Smooth muscle cell (in vitro differentiated cells): ENCODE measurements at regions not wholly inside any gene's neighbourhood (a gene's known extent, or its start where the extent isn't known, plus 50 kb on each side); places are given as distances from the start of the nearest gene placed in this dataset.

Experiments used
- DNase-seq: peaks from one replicate; lab custom pipeline; 2025; ENCODE audit not compliant: unreplicated experiment; lab: John Stamatoyannopoulos, UW
- H2AFZ ChIP-seq: fragments of 200-600 bp; sonication (generic); 2 replicates; pipeline ENCODE4 v1.6.0; 2016; ENCODE audit warnings: antibody characterized with exemption, low read depth, mild to moderate bottlenecking
- H3F3A ChIP-seq: fragments of 200-600 bp; sonication (generic); 2 replicates; pipeline ENCODE4 v1.6.0; 2017; ENCODE audit warnings: antibody characterized with exemption, low read depth
- H3K27ac ChIP-seq: fragments of 200-600 bp; sonication (generic); 2 replicates; pipeline ENCODE4 v1.5.1; 2016; ENCODE audit warnings: low read depth, mild to moderate bottlenecking
- H3K27me3 ChIP-seq: fragments of 200-600 bp; sonication (generic); 2 replicates; pipeline ENCODE4 v1.6.1; 2016; ENCODE audit warnings: low read depth, mild to moderate bottlenecking
- H3K36me3 ChIP-seq: fragments of 200-600 bp; sonication (generic); 2 replicates; pipeline ENCODE4 v1.5.1; 2016; ENCODE audit warnings: low read depth
- H3K4me1 ChIP-seq: fragments of 200-600 bp; sonication (generic); 2 replicates; pipeline ENCODE4 v1.5.1; 2016; ENCODE audit warnings: low read depth
- H3K4me2 ChIP-seq: fragments of 200-600 bp; sonication (generic); 2 replicates; pipeline ENCODE4 v1.6.0; 2016; ENCODE audit warnings: mild to moderate bottlenecking
- H3K4me3 ChIP-seq: fragments of 200-600 bp; sonication (generic); 2 replicates; pipeline ENCODE4 v1.5.1; 2016; ENCODE audit warnings: mild to moderate bottlenecking
- H3K79me2 ChIP-seq: fragments of 200-600 bp; sonication (generic); 2 replicates; pipeline ENCODE4 v1.6.0; 2016; ENCODE audit warnings: low read depth, mild to moderate bottlenecking
- H3K9ac ChIP-seq: fragments of 200-600 bp; sonication (generic); 2 replicates; pipeline ENCODE4 v1.6.0; 2016; ENCODE audit warnings: low read depth
- H3K9me3 ChIP-seq: fragments of 200-600 bp; sonication (generic); replicated peaks from 2 replicates; pipeline ENCODE4 v1.5.1; 2016; ENCODE audit warnings: low read depth
- H4K20me1 ChIP-seq: fragments of 200-600 bp; sonication (generic); 2 replicates; pipeline ENCODE4 v1.6.0; 2016; ENCODE audit warnings: low read depth
- CTCF ChIP-seq: fragments of 200-600 bp; sonication (generic); IDR thresholded peaks from 2 replicates; pipeline ENCODE4 v1.5.1; 2017; ENCODE audit warnings: borderline replicate concordance, mild to moderate bottlenecking, antibody characterized with exemption; ENCODE audit not compliant: insufficient read depth, poor library complexity, severe bottlenecking
- WGBS: methylation state at CpG from one replicate; pipeline ENCODE4 v1.1.7; 2016; ENCODE audit warnings: low lambda C conversion rate; 5-methylcytosine and 5-hydroxymethylcytosine counted together

GRCh38 chr2:58769864-58770234 lies 528.7 kb upstream of the FANCL start:
- Histone ChIP-seq H3K9ac (no peak overlapping the region), H3K27ac (no peak overlapping the region), H3K4me1 (peaks cover 6% of the 10 kb centered on the region), H3K79me2 (no peaks in the 10 kb centered on the region), H3F3A (no peaks in the 10 kb centered on the region), H3K36me3 (no peaks in the 10 kb centered on the region), H3K4me3 (no peak overlapping the region), H3K4me2 (no peak overlapping the region), H3K27me3 (no peaks in the 10 kb centered on the region), H2AFZ (no peak overlapping the region), H4K20me1 (no peaks in the 10 kb centered on the region), H3K9me3 (no peaks in the 10 kb centered on the region)
- TF ChIP-seq CTCF, result no peak
- DNase-seq, result no peak
- 87% methylated on average over 3 of the region's 3 CpGs for WGBS

DNA sequence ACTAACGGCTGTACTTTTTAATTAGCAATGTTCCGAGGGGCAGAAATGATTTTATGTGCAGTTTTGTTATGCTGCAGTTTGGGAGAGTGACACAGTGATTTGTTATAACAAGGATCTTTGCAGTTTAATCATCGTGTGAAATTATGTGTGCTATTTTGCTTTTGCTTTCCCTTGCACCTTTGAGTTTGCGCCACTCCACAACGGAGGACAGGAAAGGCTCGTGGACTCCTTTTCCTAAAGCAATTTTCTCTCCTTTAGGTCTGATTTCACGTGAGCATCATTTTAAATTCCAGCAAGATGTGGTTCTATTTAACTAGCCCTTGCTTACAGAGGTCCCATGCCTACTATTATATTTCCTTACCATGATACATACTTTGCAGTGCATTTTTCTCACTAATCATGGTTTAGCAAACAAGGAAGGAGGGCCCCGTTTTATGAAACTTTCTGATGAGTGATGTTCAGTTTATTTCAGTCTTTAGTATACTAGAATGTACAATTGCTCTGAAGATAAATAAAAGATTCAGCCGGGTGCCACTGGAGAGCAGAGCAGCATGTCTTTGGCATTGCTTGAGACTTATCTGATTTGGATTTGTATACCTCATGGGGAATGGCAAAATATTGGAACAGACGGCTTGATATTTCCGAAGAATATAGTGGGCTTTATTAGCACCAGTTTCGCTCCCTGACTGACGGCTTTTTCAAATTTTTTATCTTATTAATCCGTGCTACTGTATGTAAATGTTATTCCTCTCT lies 528.2 kb upstream of the FANCL start:
- no peak for TF ChIP-seq CTCF

DNA sequence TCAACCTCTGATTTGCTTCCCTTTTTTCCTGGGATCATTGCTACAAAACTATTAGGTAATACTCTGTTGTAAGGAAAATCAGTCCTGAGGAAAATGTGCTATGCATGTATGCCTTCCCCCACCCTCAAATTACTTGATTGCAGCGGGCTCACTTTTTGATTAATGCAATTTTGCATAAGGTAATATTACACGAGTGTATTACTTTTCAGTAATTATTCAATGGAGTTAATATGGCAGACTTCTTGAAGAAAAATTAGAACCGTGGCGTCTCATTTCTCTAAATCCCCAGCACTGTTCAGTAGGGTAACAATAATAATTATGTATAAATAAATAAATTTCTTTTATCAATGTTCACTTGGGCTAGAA lies 527.6 kb upstream of the FANCL start:
- H4K20me1 ChIP-seq, result no peaks in the 10 kb centered on the region
- H3K27me3 ChIP-seq, result no peaks in the 10 kb centered on the region
- H3K79me2 ChIP-seq, result no peaks in the 10 kb centered on the region
- H3K9ac ChIP-seq, result no peak overlapping the region
- 96% methylated on average over 4 of the region's 4 CpGs for WGBS
- no peak overlapping the region for H3K27ac ChIP-seq
- no peak overlapping the region for H3K4me2 ChIP-seq
- H3K9me3 ChIP-seq, result no peaks in the 10 kb centered on the region
- H3K4me3 ChIP-seq, result no peak overlapping the region
- peaks cover 6% of the 10 kb centered on the region for H3K4me1 ChIP-seq
- no peak for DNase-seq
- TF ChIP-seq CTCF, result no peak
- no peaks in the 10 kb centered on the region for H3F3A ChIP-seq
- H3K36me3 ChIP-seq, result no peaks in the 10 kb centered on the region
- no peak overlapping the region for H2AFZ ChIP-seq

More for the DNA sequence above, 528.2 kb upstream of the FANCL start:
- H3K79me2 ChIP-seq, result no peaks in the 10 kb centered on the region
- H3K9me3 ChIP-seq, result no peaks in the 10 kb centered on the region
- no peak overlapping the region for H3K27ac ChIP-seq
- H3K4me1 ChIP-seq, result peaks cover 6% of the 10 kb centered on the region
- WGBS, result 87% methylated on average over 14 of the region's 14 CpGs
- H3K27me3 ChIP-seq, result no peaks in the 10 kb centered on the region
- H4K20me1 ChIP-seq, result no peaks in the 10 kb centered on the region
- no peak overlapping the region for H2AFZ ChIP-seq
- DNase-seq, result no peak
- H3K4me3 ChIP-seq, result no peak overlapping the region
- H3K4me2 ChIP-seq, result no peak overlapping the region
- no peak overlapping the region for H3K9ac ChIP-seq
- no peaks in the 10 kb centered on the region for H3F3A ChIP-seq
- no peaks in the 10 kb centered on the region for H3K36me3 ChIP-seq
